ENCODE measurements at regions not wholly inside any gene's neighbourhood (a gene's known extent, or its start where the extent isn't known, plus 50 kb on each side); places are given as distances from the start of the nearest gene placed in this dataset.

GRCh38 chr13:70889163-70889562, 780.9 kb upstream of the KLHL1 start:
- TF ChIP-seq EZH2 (IDR thresholded peaks at IDR 0.05; ENCODE audit: borderline replicate concordance, insufficient read depth, low read length, poor library complexity, severe bottlenecking) (no peak), SMC3 (conservative IDR thresholded peaks at IDR 0.05; ENCODE audit: poor library complexity) (no peak), REST (IDR thresholded peaks at IDR 0.05; ENCODE audit: borderline replicate concordance) (no peak), MXI1 (conservative IDR thresholded peaks at IDR 0.05; ENCODE audit: poor library complexity, severe bottlenecking) (no peak), CTCF (IDR thresholded peaks at IDR 0.05; ENCODE audit: poor library complexity, severe bottlenecking) (no peak), RAD21 (conservative IDR thresholded peaks at IDR 0.05) (no peak), EP300 (conservative IDR thresholded peaks at IDR 0.05; ENCODE audit: poor library complexity, severe bottlenecking) (no peak), TAF1 (IDR thresholded peaks at IDR 0.05; ENCODE audit: low read depth) (no peak), POLR2AphosphoS5 (IDR thresholded peaks at IDR 0.05) (no peak)
- Histone ChIP-seq H3F3A (ENCODE audit: insufficient read depth, low read length, poor library complexity, severe bottlenecking) (no peaks in the 10 kb centered on the region), H3K27me3 (ENCODE audit: insufficient read depth, low read depth, low read length) (no peaks in the 10 kb centered on the region), H4K20me1 (ENCODE audit: insufficient read depth) (no peaks in the 10 kb centered on the region), H3K9ac (ENCODE audit: low read length) (no peak overlapping the region), H3K9me2 (ENCODE audit: insufficient read depth, low read length) (no peaks in the 10 kb centered on the region), H3K9me3 (ENCODE audit: low read length) (no peaks in the 10 kb centered on the region), H2AFZ (ENCODE audit: low read depth, low read length) (no peak overlapping the region), H3K4me3 (ENCODE audit: low read length) (no peak overlapping the region), H3K36me3 (ENCODE audit: insufficient read depth, low read length) (no peaks in the 10 kb centered on the region), H3K79me2 (replicated peaks; ENCODE audit: insufficient read depth, low read length) (no peaks in the 10 kb centered on the region), H3K27ac (ENCODE audit: low read length) (no peak overlapping the region), H3K4me2 (ENCODE audit: low read length) (no peak overlapping the region)

- H3K4me2 ChIP-seq (ENCODE audit: low read length) = no peak overlapping the region
- H3K9me3 ChIP-seq (ENCODE audit: low read length) = no peaks in the 10 kb centered on the region
- no peaks in the 10 kb centered on the region for H3F3A ChIP-seq (ENCODE audit: insufficient read depth, low read length, poor library complexity, severe bottlenecking)
- no peak overlapping the region for H3K27ac ChIP-seq (ENCODE audit: low read length)
- no peak overlapping the region for H3K4me3 ChIP-seq (ENCODE audit: low read length)
- H4K20me1 ChIP-seq (ENCODE audit: insufficient read depth) = no peaks in the 10 kb centered on the region
- H3K9me2 ChIP-seq (ENCODE audit: insufficient read depth, low read length) = no peaks in the 10 kb centered on the region
- H2AFZ ChIP-seq (ENCODE audit: low read depth, low read length) = no peak overlapping the region
- no peaks in the 10 kb centered on the region for H3K27me3 ChIP-seq (ENCODE audit: insufficient read depth, low read depth, low read length)
- TF ChIP-seq REST (IDR thresholded peaks at IDR 0.05; ENCODE audit: borderline replicate concordance) (no peak), RAD21 (conservative IDR thresholded peaks at IDR 0.05) (no peak), CTCF (IDR thresholded peaks at IDR 0.05; ENCODE audit: poor library complexity, severe bottlenecking) (no peak), TAF1 (IDR thresholded peaks at IDR 0.05; ENCODE audit: low read depth) (no peak), POLR2AphosphoS5 (IDR thresholded peaks at IDR 0.05) (no peak), SMC3 (conservative IDR thresholded peaks at IDR 0.05; ENCODE audit: poor library complexity) (no peak), EP300 (conservative IDR thresholded peaks at IDR 0.05; ENCODE audit: poor library complexity, severe bottlenecking) (no peak), EZH2 (IDR thresholded peaks at IDR 0.05; ENCODE audit: borderline replicate concordance, insufficient read depth, low read length, poor library complexity, severe bottlenecking) (no peak)
- no peak overlapping the region for H3K9ac ChIP-seq (ENCODE audit: low read length)
- no peaks in the 10 kb centered on the region for H3K79me2 ChIP-seq (replicated peaks; ENCODE audit: insufficient read depth, low read length)
- H3K36me3 ChIP-seq (ENCODE audit: insufficient read depth, low read length) = no peaks in the 10 kb centered on the region
Observed at GRCh38 chr13:70884196-70884595, 775.9 kb upstream of the KLHL1 start.

All from neural cell (in vitro differentiated cells).